ENCODE measurements at regions not wholly inside any gene's neighbourhood (a gene's known extent, or its start where the extent isn't known, plus 50 kb on each side); places are given as distances from the start of the nearest gene placed in this dataset.
"Not testable (repeated sequence)": the region's sequence is repeated elsewhere in the genome, so short reads cannot be mapped to it uniquely, and the experiment has no call there.

- no peaks in the 10 kb centered on the region for H3K9me3 Mint-ChIP-seq
- H3K4me1 Mint-ChIP-seq, result no peaks in the 10 kb centered on the region
- no peak overlapping the region for H3K27ac Mint-ChIP-seq
- peaks cover 13% of the 10 kb centered on the region for H3K27me3 Mint-ChIP-seq
- no peak overlapping the region for H3K4me3 Mint-ChIP-seq
- H3K36me3 Mint-ChIP-seq (ENCODE audit: low read depth), result no peaks in the 10 kb centered on the region
- no peak for ATAC-seq (replicated peaks)
These were observed 112.5 kb downstream of the CCNG2 start for GRCh38 chr4:77269505-77269904.

- H3K27me3 Mint-ChIP-seq, result peaks cover 11% of the 10 kb centered on the region
- no peak overlapping the region for H3K27ac Mint-ChIP-seq
- no peak overlapping the region for H3K4me3 Mint-ChIP-seq
These were observed 116.4 kb downstream of the CCNG2 start for GRCh38 chr4:77273412-77273811.

GRCh38 chr4:77279114-77279513, 122.1 kb downstream of the CCNG2 start:
- H3K9me3 Mint-ChIP-seq; H3K4me1 Mint-ChIP-seq; H3K27ac Mint-ChIP-seq; H3K4me3 Mint-ChIP-seq; H3K27me3 Mint-ChIP-seq; ATAC-seq (replicated peaks); H3K36me3 Mint-ChIP-seq (ENCODE audit: low read depth): not testable (repeated sequence)

More at GRCh38 chr4:77273412-77273811, 116.4 kb downstream of the CCNG2 start:
- Mint-ChIP-seq H3K4me1 (no peaks in the 10 kb centered on the region), H3K36me3 (ENCODE audit: low read depth) (no peaks in the 10 kb centered on the region), H3K9me3 (no peaks in the 10 kb centered on the region)
- ATAC-seq (replicated peaks), result no peak

GRCh38 chr4:77282305-77282704, 125.3 kb downstream of the CCNG2 start:
- Mint-ChIP-seq H3K9me3 (no peaks in the 10 kb centered on the region), H3K4me3 (no peak overlapping the region), H3K4me1 (no peaks in the 10 kb centered on the region), H3K36me3 (ENCODE audit: low read depth) (no peaks in the 10 kb centered on the region), H3K27ac (no peak overlapping the region), H3K27me3 (peaks cover 8% of the 10 kb centered on the region)
- ATAC-seq (replicated peaks), result no peak

- Mint-ChIP-seq H3K36me3 (ENCODE audit: low read depth) (no peaks in the 10 kb centered on the region), H3K27ac (no peak overlapping the region), H3K4me1 (no peaks in the 10 kb centered on the region), H3K9me3 (no peaks in the 10 kb centered on the region), H3K4me3 (no peak overlapping the region), H3K27me3 (peaks cover 8% of the 10 kb centered on the region)
- no peak for ATAC-seq (replicated peaks)
These were observed 127.0 kb downstream of the CCNG2 start for GRCh38 chr4:77284036-77284435.

GRCh38 chr4:77286906-77287305, 129.9 kb downstream of the CCNG2 start:
- no peaks in the 10 kb centered on the region for H3K36me3 Mint-ChIP-seq (ENCODE audit: low read depth)
- no peak for ATAC-seq (replicated peaks)
- H3K27ac Mint-ChIP-seq, result no peak overlapping the region
- H3K9me3 Mint-ChIP-seq, result peaks cover 2% of the 10 kb centered on the region
- peaks cover 12% of the 10 kb centered on the region for H3K27me3 Mint-ChIP-seq
- no peak overlapping the region for H3K4me3 Mint-ChIP-seq
- no peaks in the 10 kb centered on the region for H3K4me1 Mint-ChIP-seq

GRCh38 chr4:77293426-77293825, 136.4 kb downstream of the CCNG2 start:
- H3K27ac Mint-ChIP-seq, result no peak overlapping the region
- H3K27me3 Mint-ChIP-seq, result peaks cover 12% of the 10 kb centered on the region
- no peaks in the 10 kb centered on the region for H3K36me3 Mint-ChIP-seq (ENCODE audit: low read depth)
- H3K4me1 Mint-ChIP-seq, result no peaks in the 10 kb centered on the region
- no peak overlapping the region for H3K4me3 Mint-ChIP-seq
- ATAC-seq (replicated peaks), result no peak
- peaks cover 3% of the 10 kb centered on the region for H3K9me3 Mint-ChIP-seq

- H3K36me3 Mint-ChIP-seq (ENCODE audit: low read depth); ATAC-seq (replicated peaks); H3K4me1 Mint-ChIP-seq; H3K4me3 Mint-ChIP-seq; H3K9me3 Mint-ChIP-seq; H3K27ac Mint-ChIP-seq: not testable (repeated sequence)
- H3K27me3 Mint-ChIP-seq, result peaks cover 19% of the 10 kb centered on the region
These were observed 144.0 kb downstream of the CCNG2 start for GRCh38 chr4:77300996-77301395.

- Mint-ChIP-seq H3K4me3 (no peak overlapping the region), H3K9me3 (no peaks in the 10 kb centered on the region), H3K4me1 (no peaks in the 10 kb centered on the region), H3K36me3 (ENCODE audit: low read depth) (no peaks in the 10 kb centered on the region), H3K27ac (no peak overlapping the region), H3K27me3 (peaks cover 9% of the 10 kb centered on the region)
- no peak for ATAC-seq (replicated peaks)
These were observed 148.8 kb downstream of the CCNG2 start for GRCh38 chr4:77305766-77306165.

GRCh38 chr4:77306496-77306895, 149.5 kb downstream of the CCNG2 start:
- Mint-ChIP-seq H3K4me3 (no peak overlapping the region), H3K4me1 (no peaks in the 10 kb centered on the region), H3K9me3 (no peaks in the 10 kb centered on the region), H3K27me3 (peaks cover 9% of the 10 kb centered on the region), H3K36me3 (ENCODE audit: low read depth) (no peaks in the 10 kb centered on the region), H3K27ac (no peak overlapping the region)
- no peak for ATAC-seq (replicated peaks)

- H3K4me1 Mint-ChIP-seq, result no peaks in the 10 kb centered on the region
- H3K36me3 Mint-ChIP-seq (ENCODE audit: low read depth), result no peaks in the 10 kb centered on the region
- no peak overlapping the region for H3K27ac Mint-ChIP-seq
- H3K27me3 Mint-ChIP-seq, result peaks cover 7% of the 10 kb centered on the region
- peak; percentile 49 for ATAC-seq (replicated peaks)
- no peaks in the 10 kb centered on the region for H3K9me3 Mint-ChIP-seq
- no peak overlapping the region for H3K4me3 Mint-ChIP-seq
These were observed 151.8 kb downstream of the CCNG2 start for GRCh38 chr4:77308843-77309242.

GRCh38 chr4:77309496-77309895, 152.5 kb downstream of the CCNG2 start:
- H3K4me3 Mint-ChIP-seq, result no peak overlapping the region
- ATAC-seq (replicated peaks), result no peak
- no peaks in the 10 kb centered on the region for H3K9me3 Mint-ChIP-seq

GRCh38 chr4:77310931-77311330, 153.9 kb downstream of the CCNG2 start:
- Mint-ChIP-seq H3K27me3 (peaks cover 7% of the 10 kb centered on the region), H3K4me3 (no peak overlapping the region), H3K9me3 (no peaks in the 10 kb centered on the region), H3K36me3 (ENCODE audit: low read depth) (no peaks in the 10 kb centered on the region), H3K27ac (no peak overlapping the region), H3K4me1 (no peaks in the 10 kb centered on the region)
- ATAC-seq (replicated peaks), result no peak

More at GRCh38 chr4:77309496-77309895, 152.5 kb downstream of the CCNG2 start:
- H3K27ac Mint-ChIP-seq, result no peak overlapping the region
- H3K27me3 Mint-ChIP-seq, result peaks cover 4% of the 10 kb centered on the region
- no peaks in the 10 kb centered on the region for H3K4me1 Mint-ChIP-seq
- no peaks in the 10 kb centered on the region for H3K36me3 Mint-ChIP-seq (ENCODE audit: low read depth)

- H3K36me3 Mint-ChIP-seq (ENCODE audit: low read depth), result no peaks in the 10 kb centered on the region
- no peaks in the 10 kb centered on the region for H3K4me1 Mint-ChIP-seq
- peaks cover 10% of the 10 kb centered on the region for H3K9me3 Mint-ChIP-seq
- H3K27me3 Mint-ChIP-seq, result peaks cover 15% of the 10 kb centered on the region
- no peak for ATAC-seq (replicated peaks)
- no peak overlapping the region for H3K4me3 Mint-ChIP-seq
- H3K27ac Mint-ChIP-seq, result no peak overlapping the region
These were observed 157.7 kb downstream of the CCNG2 start for GRCh38 chr4:77314697-77315096.

GRCh38 chr4:77327151-77327550, 170.1 kb downstream of the CCNG2 start:
- no peak overlapping the region for H3K4me3 Mint-ChIP-seq
- no peaks in the 10 kb centered on the region for H3K4me1 Mint-ChIP-seq
- peaks cover 10% of the 10 kb centered on the region for H3K9me3 Mint-ChIP-seq
- H3K27ac Mint-ChIP-seq, result no peak overlapping the region
- no peaks in the 10 kb centered on the region for H3K36me3 Mint-ChIP-seq (ENCODE audit: low read depth)
- peaks cover 37% of the 10 kb centered on the region for H3K27me3 Mint-ChIP-seq
- ATAC-seq (replicated peaks), result no peak

GRCh38 chr4:77332696-77333270, 175.8 kb downstream of the CCNG2 start:
- Mint-ChIP-seq H3K36me3 (ENCODE audit: low read depth) (no peaks in the 10 kb centered on the region), H3K9me3 (peaks cover 10% of the 10 kb centered on the region), H3K4me1 (no peaks in the 10 kb centered on the region), H3K4me3 (no peak overlapping the region), H3K27ac (no peak overlapping the region), H3K27me3 (peaks cover 17% of the 10 kb centered on the region)
- ATAC-seq (replicated peaks), result peak; percentile 44

Measured in activated T-helper 17 cell treated with anti-CD3 and anti-CD28 coated beads, Interleukin-2, amount 50 U/mL, for 72 hours (primary cell).